ENCODE measurements at regions not wholly inside any gene's neighbourhood (a gene's known extent, or its start where the extent isn't known, plus 50 kb on each side); places are given as distances from the start of the nearest gene placed in this dataset.

GRCh38 chr10:108436096-108436495, 1271.6 kb upstream of the SORCS1 start:
- TF ChIP-seq CTCF (IDR thresholded peaks at IDR 0.05; ENCODE audit: insufficient read depth, low read length, poor library complexity, severe bottlenecking): no peak
- TF ChIP-seq EZH2phosphoT487 (conservative IDR thresholded peaks at IDR 0.05; ENCODE audit: low read length): no peak
